GM21825 (cell line): ENCODE measurements at regions not wholly inside any gene's neighbourhood (a gene's known extent, or its start where the extent isn't known, plus 50 kb on each side); places are given as distances from the start of the nearest gene placed in this dataset.
"Not testable (repeated sequence)": the region's sequence is repeated elsewhere in the genome, so short reads cannot be mapped to it uniquely, and the experiment has no call there.

Experiments used
- ATAC-seq: cut with Tn5 transposase; IDR thresholded peaks from one replicate; pipeline ENCODE4 v1.9.1; 2021; ENCODE audit warnings: mild to moderate bottlenecking, moderate library complexity; ENCODE audit not compliant: unreplicated experiment

GRCh38 chr22:25281675-25282345, 62.4 kb downstream of the CRYBB2 start:
- ATAC-seq = no peak

- no peak for ATAC-seq
Observed at GRCh38 chr22:25282346-25282670, 62.9 kb downstream of the CRYBB2 start.

GRCh38 chr22:25282671-25283561, 63.5 kb downstream of the CRYBB2 start:
- no peak for ATAC-seq

GRCh38 chr22:25288481-25288880, 69.0 kb downstream of the CRYBB2 start:
- ATAC-seq = not testable (repeated sequence)

GRCh38 chr22:25301912-25302311, 82.5 kb downstream of the CRYBB2 start:
- ATAC-seq = not testable (repeated sequence)

GRCh38 chr22:25309586-25309985, 90.1 kb downstream of the CRYBB2 start:
- not testable (repeated sequence) for ATAC-seq

GRCh38 chr22:25311924-25312323, 92.5 kb downstream of the CRYBB2 start:
- ATAC-seq = not testable (repeated sequence)

GRCh38 chr22:25318081-25318823, 98.8 kb downstream of the CRYBB2 start:
- ATAC-seq = no peak

GRCh38 chr22:25327018-25327755, 107.7 kb downstream of the CRYBB2 start:
- no peak for ATAC-seq

- no peak for ATAC-seq
Observed at GRCh38 chr22:25331050-25331449, 111.6 kb downstream of the CRYBB2 start.

GRCh38 chr22:25331911-25332310, 112.5 kb downstream of the CRYBB2 start:
- ATAC-seq = not testable (repeated sequence)

GRCh38 chr22:25332386-25332785, 112.9 kb downstream of the CRYBB2 start:
- ATAC-seq = no peak

GRCh38 chr22:25334162-25334490, 114.7 kb downstream of the CRYBB2 start:
- ATAC-seq = no peak

- ATAC-seq = not testable (repeated sequence)
Observed at GRCh38 chr22:25334631-25335030, 115.2 kb downstream of the CRYBB2 start.

GRCh38 chr22:25335276-25335675, 115.8 kb downstream of the CRYBB2 start:
- ATAC-seq = not testable (repeated sequence)

- ATAC-seq = not testable (repeated sequence)
Observed at GRCh38 chr22:25340536-25340935, 121.1 kb downstream of the CRYBB2 start.

GRCh38 chr22:25344366-25344765, 124.9 kb downstream of the CRYBB2 start:
- not testable (repeated sequence) for ATAC-seq

- no peak for ATAC-seq
Observed at GRCh38 chr22:25346859-25347751, 127.7 kb downstream of the CRYBB2 start.

GRCh38 chr22:25347752-25348102, 128.3 kb downstream of the CRYBB2 start:
- ATAC-seq = no peak

GRCh38 chr22:25348391-25348790, 129.0 kb downstream of the CRYBB2 start:
- no peak for ATAC-seq
